H9 (cell line): ENCODE measurements at regions not wholly inside any gene's neighbourhood (a gene's known extent, or its start where the extent isn't known, plus 50 kb on each side); places are given as distances from the start of the nearest gene placed in this dataset.

Experiments
- DNase-seq: peaks from one replicate; pipeline ENCODE4 v3.0.0-alpha.2; 2017
- H2AFZ ChIP-seq: one replicate; pipeline ENCODE4 v1.6.1; 2013; ENCODE audit warnings: mild to moderate bottlenecking, low read length, control low read depth, moderate library complexity
- H2AK5ac ChIP-seq: 2 replicates; pipeline ENCODE4 v1.6.1; 2013; ENCODE audit warnings: low read length, control low read depth, mixed read lengths; ENCODE audit not compliant: insufficient read length
- H2BK120ac ChIP-seq: one replicate; pipeline ENCODE4 v1.6.1; 2013; ENCODE audit warnings: low read depth, mild to moderate bottlenecking, low read length, control low read depth, inconsistent platforms; ENCODE audit not compliant: poor library complexity, severe bottlenecking
- H2BK12ac ChIP-seq: 2 replicates; pipeline ENCODE4 v1.6.1; 2013; ENCODE audit warnings: low read length, control low read depth, mixed read lengths, low read depth; ENCODE audit not compliant: insufficient read length
- H2BK15ac ChIP-seq: 2 replicates; pipeline ENCODE4 v1.6.1; 2013; ENCODE audit warnings: low read depth, low read length, control low read depth
- H2BK20ac ChIP-seq: one replicate; pipeline ENCODE4 v1.6.1; 2013; ENCODE audit warnings: low read depth, mild to moderate bottlenecking, low read length, control low read depth, inconsistent platforms; ENCODE audit not compliant: poor library complexity, severe bottlenecking
- H2BK5ac ChIP-seq: 2 replicates; pipeline ENCODE4 v1.6.1; 2013; ENCODE audit warnings: low read length, control low read depth, mixed read lengths; ENCODE audit not compliant: insufficient read length
- H3K14ac ChIP-seq: 2 replicates; pipeline ENCODE4 v1.6.1; 2013; ENCODE audit warnings: low read length, control low read depth; ENCODE audit not compliant: insufficient read depth
- H3K18ac ChIP-seq: 2 replicates; pipeline ENCODE4 v1.6.1; 2013; ENCODE audit warnings: low read depth, mild to moderate bottlenecking, mixed read lengths, low read length, control low read depth; ENCODE audit not compliant: insufficient read length
- H3K23ac ChIP-seq: 2 replicates; pipeline ENCODE4 v1.6.1; 2013; ENCODE audit warnings: low read length, control low read depth, mixed read lengths, low read depth; ENCODE audit not compliant: insufficient read length
- H3K23me2 ChIP-seq: 2 replicates; pipeline ENCODE4 v1.6.1; 2013; ENCODE audit warnings: low read depth, mild to moderate bottlenecking, mixed read lengths, low read length, control low read depth; ENCODE audit not compliant: insufficient read length, poor library complexity, severe bottlenecking
- H3K27ac ChIP-seq: 2 replicates; pipeline ENCODE4 v1.5.1; 2013; ENCODE audit warnings: low read length, control low read depth, mixed read lengths, low read depth; ENCODE audit not compliant: insufficient read length
- H3K27me3 ChIP-seq: 2 replicates; pipeline ENCODE4 v1.6.1; 2013; ENCODE audit warnings: low read length, control low read depth, inconsistent platforms; ENCODE audit not compliant: insufficient read depth
- H3K4ac ChIP-seq: 2 replicates; pipeline ENCODE4 v1.6.1; 2013; ENCODE audit warnings: low read depth, mild to moderate bottlenecking, control low read depth, inconsistent platforms, low read length, moderate library complexity
- H3K4me1 ChIP-seq: 2 replicates; pipeline ENCODE4 v1.6.1; 2013; ENCODE audit warnings: low read length, control low read depth, inconsistent platforms; ENCODE audit not compliant: insufficient read depth
- H3K4me2 ChIP-seq: 2 replicates; pipeline ENCODE4 v1.6.1; 2013; ENCODE audit warnings: low read length, control low read depth, mixed read lengths; ENCODE audit not compliant: insufficient read length, insufficient read depth
- H3K56ac ChIP-seq: 2 replicates; pipeline ENCODE4 v1.6.1; 2013; ENCODE audit warnings: low read depth, mild to moderate bottlenecking, mixed read lengths, low read length, control low read depth; ENCODE audit not compliant: insufficient read length
- H3K79me1 ChIP-seq: 2 replicates; pipeline ENCODE4 v1.6.1; 2013; ENCODE audit warnings: low read depth, mild to moderate bottlenecking, moderate library complexity, low read length, control low read depth, inconsistent platforms; ENCODE audit not compliant: insufficient read depth, poor library complexity, severe bottlenecking
- H3K79me2 ChIP-seq: 2 replicates; pipeline ENCODE4 v1.6.1; 2013; ENCODE audit warnings: low read length, control low read depth, inconsistent platforms; ENCODE audit not compliant: insufficient read depth
- H3K9ac ChIP-seq: 2 replicates; pipeline ENCODE4 v1.6.1; 2013; ENCODE audit warnings: low read length, control low read depth, mixed read lengths; ENCODE audit not compliant: insufficient read length; ENCODE audit errors: extremely low read depth
- H3K9me3 ChIP-seq: one replicate; pipeline ENCODE4 v1.6.1; 2013; ENCODE audit warnings: low read depth, low read length, inconsistent platforms; ENCODE audit not compliant: control insufficient read depth
- H3T11ph ChIP-seq: one replicate; pipeline ENCODE4 v1.6.1; 2013; ENCODE audit warnings: mild to moderate bottlenecking, low read length, control low read depth, inconsistent platforms
- H4K20me1 ChIP-seq: one replicate; pipeline ENCODE4 v1.6.1; 2013; ENCODE audit not compliant: control insufficient read depth, insufficient read length, insufficient read depth
- H4K5ac ChIP-seq: 2 replicates; pipeline ENCODE4 v1.6.1; 2013; ENCODE audit warnings: low read depth, mild to moderate bottlenecking, mixed read lengths, low read length, control low read depth; ENCODE audit not compliant: insufficient read length
- H4K8ac ChIP-seq: replicated peaks from 2 replicates; pipeline ENCODE4 v1.6.1; 2013; ENCODE audit warnings: low read length, control low read depth, mixed read lengths, low read depth; ENCODE audit not compliant: insufficient read length
- H4K91ac ChIP-seq: 2 replicates; pipeline ENCODE4 v1.6.1; 2013; ENCODE audit warnings: low read depth, mild to moderate bottlenecking, moderate library complexity, mixed read lengths, low read length, control low read depth; ENCODE audit not compliant: insufficient read length
- H3K27ac Mint-ChIP-seq, 3 experiments: 2 replicates in 2 of 3; 3 replicates in 1 of 3; pipeline ENCODE4 v1.8.0; 2020 to 2021; ENCODE audit warnings: mixed read lengths in 3 of 3, mild to moderate bottlenecking in 1 of 3, moderate library complexity in 1 of 3
- H3K27me3 Mint-ChIP-seq: 2 replicates; pipeline ENCODE4 v1.8.0; 2021; ENCODE audit warnings: low read depth, mild to moderate bottlenecking, moderate library complexity, mixed read lengths
- H3K36me3 Mint-ChIP-seq, 3 experiments: 2 replicates in 2 of 3; 3 replicates in 1 of 3; pipeline ENCODE4 v1.8.0; 2020 to 2021; ENCODE audit warnings: low read depth in 3 of 3, mixed read lengths in 3 of 3; ENCODE audit not compliant: insufficient read depth in 1 of 3
- H3K4me1 Mint-ChIP-seq, 2 experiments: 2 replicates each; pipeline ENCODE4 v1.8.0; 2020; ENCODE audit warnings: mixed read lengths in 2 of 2
- H3K4me3 Mint-ChIP-seq, 2 experiments: 2 replicates in 1 of 2; 3 replicates in 1 of 2; pipeline ENCODE4 v1.8.0; 2020 to 2021; ENCODE audit warnings: mild to moderate bottlenecking in 2 of 2, mixed read lengths in 2 of 2, moderate library complexity in 1 of 2
- H3K9me3 Mint-ChIP-seq, 2 experiments: 2 replicates in 1 of 2; 3 replicates in 1 of 2; pipeline ENCODE4 v1.8.0; 2020; ENCODE audit warnings: mild to moderate bottlenecking in 2 of 2, mixed read lengths in 2 of 2, moderate library complexity in 1 of 2
- CTCF ChIP-seq: fragments of 200-600 bp; sonication (generic); conservative IDR thresholded peaks from 3 replicates; pipeline ENCODE4 v1.8.0; 2021; ENCODE audit warnings: antibody characterized with exemption, mild to moderate bottlenecking
- WGBS: extraction: QIAGEN DNeasy Blood & Tissue Kit; methylation state at CpG from one replicate; pipeline ENCODE4 v1.1.7; 2013; ENCODE audit warnings: missing lambda C conversion rate, low lambda C conversion rate, mixed read lengths; ENCODE audit not compliant: insufficient read length; ENCODE audit errors: extremely low coverage; 5-methylcytosine and 5-hydroxymethylcytosine counted together

- no peaks in the 10 kb centered on the region for H3K4me1 ChIP-seq
- no peak overlapping the region for H2BK120ac ChIP-seq
- no peak overlapping the region for H3K4me2 ChIP-seq
- H2BK5ac ChIP-seq = no peak overlapping the region
- peaks cover 0 to 9% (median 3%) of the 10 kb centered on the region in 3 experiments; a peak in 2 of 7 replicates for H3K36me3 Mint-ChIP-seq
- no peak overlapping the region for H3K27ac ChIP-seq
- no peak overlapping the region for H2AFZ ChIP-seq
- no peaks in the 10 kb centered on the region for H3K23me2 ChIP-seq
- no peak overlapping the region for H2AK5ac ChIP-seq
- H3K79me2 ChIP-seq = no peaks in the 10 kb centered on the region
- H3K79me1 ChIP-seq = no peaks in the 10 kb centered on the region
- no peaks in the 10 kb centered on the region for H3K27me3 ChIP-seq
- H2BK15ac ChIP-seq = no peak overlapping the region
- no peak for TF ChIP-seq CTCF
- no peak overlapping the region for H3K4me3 Mint-ChIP-seq
- H4K20me1 ChIP-seq = no peaks in the 10 kb centered on the region
- H3K27ac Mint-ChIP-seq = no peak overlapping the region
- H3K27me3 Mint-ChIP-seq = peaks cover 3% of the 10 kb centered on the region
- WGBS = no CpG with 5 or more reads among the region's 1 CpG
- no peak overlapping the region for H3K4ac ChIP-seq
- no peaks in the 10 kb centered on the region for H3K9me3 ChIP-seq
- H3K14ac ChIP-seq = no peak overlapping the region
- peaks cover 0 to 3% of the 10 kb centered on the region in 2 experiments; a peak in 2 of 4 replicates for H3K4me1 Mint-ChIP-seq
- no peak overlapping the region for H4K8ac ChIP-seq
- H2BK20ac ChIP-seq = no peak overlapping the region
- no peak overlapping the region for H4K5ac ChIP-seq
- DNase-seq = no peak
- no peak overlapping the region for H3T11ph ChIP-seq
- no peak overlapping the region for H3K23ac ChIP-seq
- no peak overlapping the region for H3K9ac ChIP-seq
- H3K9me3 Mint-ChIP-seq = peaks cover 0 to 2% of the 10 kb centered on the region in 2 experiments; a peak in 2 of 5 replicates
- no peak overlapping the region for H3K18ac ChIP-seq
- H4K91ac ChIP-seq = no peak overlapping the region
- no peak overlapping the region for H3K56ac ChIP-seq
- no peak overlapping the region for H2BK12ac ChIP-seq
Measured at GRCh38 chr17:68693466-68693865, 92.3 kb upstream of the FAM20A start.
